Spleen (tissue), 7 donors: ENCODE measurements at regions not wholly inside any gene's neighbourhood (a gene's known extent, or its start where the extent isn't known, plus 50 kb on each side); places are given as distances from the start of the nearest gene placed in this dataset.

Experiments
- POLR2A ChIP-seq, 3 donors: fragments of 450-650 bp; IDR thresholded peaks; one replicate each; pipeline ENCODE4 v1.5.1; 2017; ENCODE audit warnings: antibody characterized with exemption in 3 of 3, mild to moderate bottlenecking in 1 of 3
- POLR2AphosphoS5 ChIP-seq, 3 donors: sonication (generic); formaldehyde crosslinking; IDR thresholded peaks; one replicate each; pipeline ENCODE4 v1.5.1; 2017; ENCODE audit warnings: antibody characterized with exemption in 3 of 3
- TF ChIP-seq, protein P1 (sequence below), 11 experiments: fragments of 200-600 bp in 7 of 11; fragments of 450-650 bp in 4 of 11; sonication (generic) in 4 of 11; IDR thresholded peaks in 8 of 11; conservative IDR thresholded peaks in 3 of 11; 1 replicate in 7 of 11; 2 replicates in 4 of 11; pipeline versions ENCODE4 v1.4.0 to v1.8.0; 2016 to 2021; ENCODE audit warnings: antibody characterized with exemption in 11 of 11, inconsistent platforms in 4 of 11, mild to moderate bottlenecking in 1 of 11
- donor health status: DM: no; HTN: no; CAD: no; lungs with moderate emphysema.
- donor health status: DM: no; HTN: no; CAD: no.
- donor health status: DM: no; HTN: no; CAD: no.

DNA sequence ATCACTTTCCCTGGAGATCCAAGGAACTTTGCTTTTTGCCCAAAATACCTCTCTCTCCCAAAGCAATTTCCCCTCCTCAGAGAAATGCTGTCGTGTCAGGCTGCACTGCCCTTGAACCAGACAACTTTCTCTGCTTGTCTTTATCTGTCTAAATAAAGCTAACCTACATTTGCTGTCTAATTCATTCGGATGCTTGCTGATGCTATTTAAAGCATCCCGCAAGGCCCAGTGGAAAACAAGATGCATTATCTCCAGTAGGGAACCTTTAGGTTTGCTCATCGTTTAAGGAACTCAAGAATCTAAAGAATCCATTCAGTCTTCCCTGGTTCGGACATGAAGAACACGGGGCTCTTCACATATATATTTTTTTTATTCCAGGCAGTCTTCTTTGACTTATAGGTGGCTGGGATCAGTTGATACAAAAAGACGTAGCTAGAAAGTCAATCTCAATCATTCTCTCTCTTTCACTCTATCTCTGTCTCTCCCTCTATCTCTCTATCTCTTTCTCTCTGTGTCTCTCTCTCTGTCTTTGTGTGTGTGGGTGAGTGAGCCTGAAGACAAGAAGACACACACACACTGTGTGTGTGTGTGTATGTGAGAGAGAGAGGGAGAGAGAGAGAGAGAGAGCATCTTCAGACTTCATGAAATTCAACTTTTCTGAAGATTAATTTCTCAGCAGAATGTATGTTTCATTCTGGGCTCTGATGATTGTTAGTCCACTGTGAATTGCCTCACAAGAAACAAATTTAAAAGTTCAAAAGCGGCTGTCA lies 92.8 kb upstream of the MKLN1 start:
- TF ChIP-seq, protein P1, sequence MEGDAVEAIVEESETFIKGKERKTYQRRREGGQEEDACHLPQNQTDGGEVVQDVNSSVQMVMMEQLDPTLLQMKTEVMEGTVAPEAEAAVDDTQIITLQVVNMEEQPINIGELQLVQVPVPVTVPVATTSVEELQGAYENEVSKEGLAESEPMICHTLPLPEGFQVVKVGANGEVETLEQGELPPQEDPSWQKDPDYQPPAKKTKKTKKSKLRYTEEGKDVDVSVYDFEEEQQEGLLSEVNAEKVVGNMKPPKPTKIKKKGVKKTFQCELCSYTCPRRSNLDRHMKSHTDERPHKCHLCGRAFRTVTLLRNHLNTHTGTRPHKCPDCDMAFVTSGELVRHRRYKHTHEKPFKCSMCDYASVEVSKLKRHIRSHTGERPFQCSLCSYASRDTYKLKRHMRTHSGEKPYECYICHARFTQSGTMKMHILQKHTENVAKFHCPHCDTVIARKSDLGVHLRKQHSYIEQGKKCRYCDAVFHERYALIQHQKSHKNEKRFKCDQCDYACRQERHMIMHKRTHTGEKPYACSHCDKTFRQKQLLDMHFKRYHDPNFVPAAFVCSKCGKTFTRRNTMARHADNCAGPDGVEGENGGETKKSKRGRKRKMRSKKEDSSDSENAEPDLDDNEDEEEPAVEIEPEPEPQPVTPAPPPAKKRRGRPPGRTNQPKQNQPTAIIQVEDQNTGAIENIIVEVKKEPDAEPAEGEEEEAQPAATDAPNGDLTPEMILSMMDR (IDR thresholded peaks at IDR 0.05 in 8 of 11, conservative IDR thresholded peaks at IDR 0.05 in 3 of 11) = no peak
- no peak for TF ChIP-seq POLR2A (IDR thresholded peaks at IDR 0.05)
- no peak for TF ChIP-seq POLR2AphosphoS5 (IDR thresholded peaks at IDR 0.05)
